ENCODE measurements at regions not wholly inside any gene's neighbourhood (a gene's known extent, or its start where the extent isn't known, plus 50 kb on each side); places are given as distances from the start of the nearest gene placed in this dataset.
"Not testable (repeated sequence)": the region's sequence is repeated elsewhere in the genome, so short reads cannot be mapped to it uniquely, and the experiment has no call there.

DNA sequence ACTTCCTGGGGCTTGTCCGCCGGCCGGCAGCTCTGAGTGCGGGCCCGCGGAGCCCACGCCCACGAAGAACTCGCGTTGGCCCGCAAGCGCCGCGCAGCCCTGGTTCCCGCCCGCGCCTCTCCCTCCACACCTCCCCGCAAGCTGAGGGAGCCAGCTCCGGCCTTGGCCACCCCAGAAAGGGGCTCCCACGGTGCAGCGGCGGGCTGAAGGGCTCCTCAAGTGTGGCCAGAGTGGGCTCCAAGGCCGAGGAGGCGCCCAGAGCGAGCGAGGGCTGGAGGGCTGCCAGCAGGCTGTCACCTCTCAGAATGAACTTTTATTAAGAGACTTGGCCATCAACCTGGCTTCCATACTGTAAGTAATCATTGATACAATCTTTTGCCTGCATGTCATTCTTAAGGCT lies 923.9 kb downstream of the SOCS6 start:
- H3K9me3 Mint-ChIP-seq = peaks cover 21% of the 10 kb centered on the region
- not testable (repeated sequence) for DNase-seq (ENCODE audit: low spot score in 2 of 2); H3K36me3 Mint-ChIP-seq; H3K4me1 Mint-ChIP-seq; H3K27ac Mint-ChIP-seq; H3K4me3 Mint-ChIP-seq; ATAC-seq

DNA sequence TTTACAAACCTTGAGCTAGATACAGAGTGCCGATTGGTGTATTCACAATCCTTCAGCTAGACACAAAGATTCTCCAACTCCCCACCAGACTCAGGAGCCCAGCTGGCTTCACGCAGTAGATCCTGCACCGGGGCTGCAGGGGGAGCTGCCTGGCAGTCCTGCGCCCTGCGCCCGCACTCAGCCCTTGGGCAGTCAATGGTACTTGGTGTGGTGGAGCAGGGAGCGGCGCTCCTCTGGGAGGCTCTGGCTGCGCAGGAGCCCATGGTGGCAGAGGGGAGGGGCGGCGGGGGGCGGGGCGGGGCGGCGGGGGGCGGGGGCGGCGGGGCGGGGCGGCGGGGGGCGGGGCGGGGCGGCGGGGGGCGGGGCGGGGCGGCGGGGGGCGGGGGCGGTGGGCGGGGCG lies 923.4 kb downstream of the SOCS6 start:
- no peaks in the 10 kb centered on the region for H3K36me3 Mint-ChIP-seq
- no peaks in the 10 kb centered on the region for H3K4me1 Mint-ChIP-seq
- no peak overlapping the region for H3K27ac Mint-ChIP-seq
- DNase-seq (ENCODE audit: low spot score in 2 of 2) = no peak
- no peak for ATAC-seq
- peaks cover 21% of the 10 kb centered on the region for H3K9me3 Mint-ChIP-seq
- no peak overlapping the region for H3K4me3 Mint-ChIP-seq

DNA sequence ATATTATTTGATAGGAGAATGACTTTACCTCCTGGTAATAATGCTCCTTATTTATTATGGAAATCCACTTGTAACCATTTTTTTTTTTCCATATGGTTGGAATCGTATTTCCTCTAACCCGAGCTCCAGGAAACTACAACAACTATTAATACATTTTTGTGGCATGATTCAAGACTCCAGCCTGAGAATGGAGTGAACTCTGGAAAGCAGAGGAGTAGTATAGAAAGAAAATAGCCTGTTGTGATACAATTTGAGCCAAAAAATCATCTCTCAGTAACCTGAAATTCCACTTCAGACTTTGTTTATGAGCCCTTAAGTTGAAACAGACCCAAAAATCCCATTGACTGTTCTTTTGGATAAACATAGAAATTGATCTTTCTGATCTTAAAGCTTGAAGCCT lies 921.1 kb downstream of the SOCS6 start:
- DNase-seq (ENCODE audit: low spot score in 2 of 2) (no peak), ATAC-seq (no peak)
- Mint-ChIP-seq H3K9me3 (peaks cover 15% of the 10 kb centered on the region), H3K27ac (no peak overlapping the region), H3K4me1 (no peaks in the 10 kb centered on the region), H3K36me3 (no peaks in the 10 kb centered on the region), H3K4me3 (no peak overlapping the region)

DNA sequence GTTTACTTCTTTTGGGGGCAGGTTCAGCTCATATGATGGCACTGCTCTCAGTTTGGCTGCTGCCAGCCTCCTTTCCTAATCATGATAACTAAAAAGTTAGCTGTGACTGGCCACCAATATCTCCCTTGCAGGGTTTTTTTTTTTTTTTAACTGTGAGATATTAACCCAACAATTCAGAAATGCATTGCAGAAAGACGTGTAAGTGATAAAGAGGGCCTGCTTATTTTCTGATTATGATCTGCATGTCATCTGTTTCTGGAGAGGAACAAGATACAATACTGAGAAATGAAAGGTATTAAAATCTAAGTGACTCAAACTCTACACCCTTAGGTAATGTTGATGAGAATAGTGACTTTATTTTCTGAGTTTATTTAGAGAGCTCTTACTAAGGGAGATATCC lies 905.6 kb downstream of the SOCS6 start:
- peaks cover 17% of the 10 kb centered on the region for H3K9me3 Mint-ChIP-seq
- H3K36me3 Mint-ChIP-seq = no peaks in the 10 kb centered on the region
- no peak for ATAC-seq

DNA sequence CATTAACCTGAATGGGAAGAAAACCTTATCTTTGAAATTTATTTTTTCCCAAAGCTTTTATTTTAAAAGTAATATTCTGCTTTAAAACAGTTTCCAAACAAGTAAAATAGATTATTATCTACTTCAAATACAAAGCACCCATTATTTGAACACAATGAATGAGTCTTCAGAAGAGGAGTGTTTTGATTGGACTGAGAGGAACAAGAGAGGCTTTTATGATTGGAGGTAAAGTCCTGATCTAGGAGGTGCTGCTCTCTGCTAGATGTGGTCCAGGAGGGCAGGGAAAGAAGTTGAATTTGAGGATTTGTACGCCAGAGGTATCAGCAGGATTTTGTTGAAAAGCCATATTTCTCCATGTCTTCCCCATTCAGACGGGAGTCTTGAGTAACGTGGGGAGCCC lies 900.7 kb downstream of the SOCS6 start:
- no peak for DNase-seq (ENCODE audit: low spot score in 2 of 2)
- Mint-ChIP-seq H3K36me3 (no peaks in the 10 kb centered on the region), H3K4me3 (no peak overlapping the region), H3K4me1 (no peaks in the 10 kb centered on the region), H3K9me3 (peaks cover 13% of the 10 kb centered on the region), H3K27ac (no peak overlapping the region)
- ATAC-seq = no peak

More for the DNA sequence above, 905.6 kb downstream of the SOCS6 start:
- no peak overlapping the region for H3K27ac Mint-ChIP-seq
- H3K4me1 Mint-ChIP-seq = no peaks in the 10 kb centered on the region
- no peak for DNase-seq (ENCODE audit: low spot score in 2 of 2)
- H3K4me3 Mint-ChIP-seq = no peak overlapping the region

DNA sequence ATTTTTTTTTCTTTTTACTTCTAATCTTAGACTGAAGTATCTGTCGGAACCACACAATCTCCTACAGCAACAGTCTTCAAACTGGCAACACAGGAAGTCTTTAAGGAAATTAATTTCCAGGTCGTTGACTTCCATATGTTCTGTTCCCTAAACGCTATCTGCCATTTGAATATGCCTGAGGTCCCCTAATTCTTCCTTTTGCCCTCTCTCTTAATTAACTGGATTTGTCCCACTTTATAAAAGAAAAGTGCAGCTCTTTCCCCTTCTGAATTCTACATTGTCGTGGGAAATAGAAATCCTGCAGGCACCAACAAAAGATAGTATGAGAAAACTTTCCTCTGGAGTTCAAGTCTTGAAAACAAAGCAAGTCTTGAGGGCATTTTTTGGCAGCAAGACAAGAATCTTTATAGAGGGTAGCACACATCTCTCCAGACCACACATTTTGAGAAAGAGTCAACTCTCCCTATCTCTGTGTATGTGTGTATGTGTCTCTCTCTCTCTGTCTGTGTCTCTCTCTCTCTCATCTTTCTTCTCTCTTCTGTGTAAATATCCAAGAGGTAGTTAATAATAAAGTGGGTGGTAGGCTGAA lies 879.8 kb downstream of the SOCS6 start:
- no peaks in the 10 kb centered on the region for H3K36me3 Mint-ChIP-seq
- no peak overlapping the region for H3K27ac Mint-ChIP-seq
- H3K4me3 Mint-ChIP-seq = no peak overlapping the region
- no peak for ATAC-seq
- H3K9me3 Mint-ChIP-seq = peaks cover 15% of the 10 kb centered on the region
- no peaks in the 10 kb centered on the region for H3K4me1 Mint-ChIP-seq
- no peak for DNase-seq (ENCODE audit: low spot score in 2 of 2)

DNA sequence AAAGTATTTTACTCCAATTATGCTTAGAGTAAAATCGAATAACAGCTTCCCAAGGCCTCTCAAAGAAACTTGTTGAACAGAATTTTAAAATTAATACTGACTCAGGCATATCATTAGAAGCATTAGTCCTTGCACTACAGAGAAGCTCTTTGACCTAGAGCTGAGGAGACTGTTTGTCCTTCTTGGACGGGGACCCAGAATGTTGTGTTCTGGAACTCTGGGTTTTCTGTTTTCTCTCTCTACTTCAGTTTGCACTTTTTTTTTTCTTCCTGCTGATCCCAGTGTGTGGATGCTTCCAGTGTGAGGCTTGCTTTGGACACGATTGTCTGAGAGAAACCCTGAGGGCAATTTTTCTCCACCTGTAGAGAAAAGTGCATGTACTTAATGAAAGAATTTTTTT lies 847.6 kb downstream of the SOCS6 start:
- no peak for ATAC-seq
- Mint-ChIP-seq H3K4me3 (no peak overlapping the region), H3K27ac (no peak overlapping the region), H3K36me3 (no peaks in the 10 kb centered on the region), H3K9me3 (peaks cover 17% of the 10 kb centered on the region), H3K4me1 (no peaks in the 10 kb centered on the region)
- no peak for DNase-seq (ENCODE audit: low spot score in 2 of 2)

DNA sequence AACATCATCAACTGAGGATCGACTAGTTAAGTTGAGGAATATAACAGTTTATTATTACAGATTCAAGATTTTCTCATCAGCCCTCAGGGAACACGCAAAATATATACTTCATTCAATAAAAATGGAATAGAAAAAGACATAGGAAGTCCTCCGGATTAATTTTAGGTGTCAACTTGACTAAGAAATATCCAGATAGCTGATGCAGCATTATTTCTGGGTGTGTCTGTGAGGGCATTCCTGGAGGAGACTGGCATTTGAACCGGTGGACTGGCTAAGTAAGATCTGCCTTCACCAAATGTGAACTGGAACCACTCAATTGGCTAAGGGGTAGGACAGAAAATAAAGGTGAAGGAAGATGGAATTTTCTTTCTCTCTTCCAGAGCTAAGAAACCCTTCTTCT lies 845.3 kb downstream of the SOCS6 start:
- ATAC-seq = no peak
- no peak overlapping the region for H3K4me3 Mint-ChIP-seq
- H3K9me3 Mint-ChIP-seq = peaks cover 15% of the 10 kb centered on the region
- no peaks in the 10 kb centered on the region for H3K36me3 Mint-ChIP-seq
- H3K4me1 Mint-ChIP-seq = no peaks in the 10 kb centered on the region
- no peak overlapping the region for H3K27ac Mint-ChIP-seq
- no peak for DNase-seq (ENCODE audit: low spot score in 2 of 2)

DNA sequence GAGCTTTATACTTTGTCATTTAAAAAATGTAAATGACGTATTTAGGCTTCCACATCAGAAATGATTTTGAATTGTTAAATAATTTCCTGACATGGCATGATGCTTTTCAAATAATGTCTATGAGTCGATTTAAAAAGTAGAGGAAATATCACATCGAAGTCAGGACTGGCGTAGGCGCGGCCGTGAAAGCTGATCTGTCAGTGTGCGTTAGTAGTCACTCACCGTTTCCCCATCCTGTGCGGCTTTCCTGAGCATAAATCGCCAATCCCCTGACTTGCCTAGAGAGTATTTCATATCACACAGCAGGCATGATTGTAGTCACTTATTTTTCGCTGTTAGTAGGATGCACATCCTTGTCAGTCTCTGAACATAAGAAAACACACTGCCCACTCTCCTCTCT lies 843.1 kb downstream of the SOCS6 start:
- Mint-ChIP-seq H3K36me3 (no peaks in the 10 kb centered on the region), H3K27ac (no peak overlapping the region), H3K9me3 (peaks cover 15% of the 10 kb centered on the region), H3K4me1 (no peaks in the 10 kb centered on the region), H3K4me3 (no peak overlapping the region)
- no peak for ATAC-seq
- no peak for DNase-seq (ENCODE audit: low spot score in 2 of 2)

DNA sequence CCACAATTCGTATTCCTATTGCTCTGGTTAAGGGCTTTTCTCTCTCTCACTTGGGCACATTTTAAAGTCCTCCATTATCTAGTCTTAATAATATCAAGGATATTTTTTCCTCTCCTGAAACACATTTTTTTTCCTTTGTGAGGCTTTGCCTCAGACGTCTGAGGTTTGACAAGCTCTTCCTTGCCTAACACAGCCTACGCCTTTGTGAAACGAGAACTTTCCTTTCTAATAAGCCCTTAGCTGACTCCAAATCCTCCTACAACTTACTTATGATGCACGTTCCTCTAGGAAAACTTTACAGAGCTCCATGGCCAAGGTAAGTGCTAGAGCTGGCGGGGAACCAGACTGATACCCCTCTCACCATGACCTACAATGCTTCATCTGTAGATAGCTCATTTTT lies 841.5 kb downstream of the SOCS6 start:
- ATAC-seq = no peak

DNA sequence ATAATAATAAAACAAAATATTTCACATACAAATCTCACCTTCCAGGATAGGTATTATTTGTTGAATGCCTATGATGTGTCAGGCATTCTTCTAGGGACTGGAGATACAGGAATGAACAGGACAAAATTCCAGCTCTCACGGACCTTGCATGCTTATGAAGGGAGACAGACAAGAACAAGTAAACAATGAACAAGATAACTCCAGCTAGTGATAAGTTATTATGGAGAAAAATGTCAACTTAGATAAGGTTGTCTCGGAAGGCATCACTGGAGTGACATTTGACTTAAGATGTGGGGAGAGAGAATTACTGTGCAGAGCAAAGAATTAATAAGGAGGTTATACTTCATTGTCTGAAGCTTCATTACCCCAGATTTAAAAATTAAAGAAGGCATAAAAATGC lies 836.7 kb downstream of the SOCS6 start:
- H3K9me3 Mint-ChIP-seq = peaks cover 25% of the 10 kb centered on the region
- ATAC-seq (no peak), DNase-seq (ENCODE audit: low spot score in 2 of 2) (no peak)
- H3K27ac Mint-ChIP-seq = no peak overlapping the region
- H3K4me1 Mint-ChIP-seq = no peaks in the 10 kb centered on the region
- H3K36me3 Mint-ChIP-seq = no peaks in the 10 kb centered on the region
- H3K4me3 Mint-ChIP-seq = no peak overlapping the region

More for the DNA sequence above, 841.5 kb downstream of the SOCS6 start:
- Mint-ChIP-seq H3K4me3 (no peak overlapping the region), H3K9me3 (peaks cover 13% of the 10 kb centered on the region), H3K27ac (no peak overlapping the region), H3K36me3 (no peaks in the 10 kb centered on the region), H3K4me1 (no peaks in the 10 kb centered on the region)
- no peak for DNase-seq (ENCODE audit: low spot score in 2 of 2)

DNA sequence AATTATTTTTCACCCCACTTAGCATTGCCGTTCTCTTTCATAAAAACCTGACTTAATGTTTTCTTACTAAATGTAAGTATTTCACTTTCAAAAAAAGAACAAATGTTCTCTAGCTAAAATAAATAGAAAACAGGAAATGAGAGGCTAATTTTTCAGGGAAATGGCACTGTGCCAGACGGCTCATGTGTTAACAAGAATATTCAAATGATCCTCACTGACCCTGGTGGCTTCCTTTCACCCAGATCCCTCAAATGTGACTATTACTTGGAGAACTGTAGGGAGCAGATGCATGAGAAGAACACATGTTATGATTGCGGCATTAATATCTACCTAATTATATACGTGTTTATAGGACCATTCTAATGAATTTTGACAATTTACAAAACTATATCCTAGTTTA lies 827.7 kb downstream of the SOCS6 start:
- H3K9me3 Mint-ChIP-seq = peaks cover 23% of the 10 kb centered on the region

DNA sequence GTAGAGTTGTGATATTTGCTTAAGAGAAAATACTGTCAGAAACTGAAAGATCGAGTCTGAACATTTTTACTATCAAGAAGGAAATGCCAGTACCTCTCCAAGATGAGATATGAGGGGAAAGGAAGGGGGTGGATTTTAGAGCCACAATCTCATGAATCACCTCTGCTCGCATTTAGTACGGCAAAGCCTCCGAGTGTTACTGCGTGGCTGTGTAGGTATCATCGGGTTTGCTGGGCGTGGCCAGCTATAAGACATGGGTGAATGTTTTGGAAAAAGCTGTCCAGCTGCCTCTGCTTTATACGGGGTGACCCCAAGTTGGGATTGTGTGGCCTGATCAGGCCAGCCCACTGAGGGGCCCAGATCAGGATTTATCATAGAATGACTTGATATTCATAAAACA lies 826.4 kb downstream of the SOCS6 start:
- Mint-ChIP-seq H3K9me3 (peaks cover 19% of the 10 kb centered on the region), H3K36me3 (no peaks in the 10 kb centered on the region), H3K4me1 (no peaks in the 10 kb centered on the region), H3K4me3 (no peak overlapping the region), H3K27ac (no peak overlapping the region)
- DNase-seq (ENCODE audit: low spot score in 2 of 2) (no peak), ATAC-seq (no peak)

More for the DNA sequence above, 827.7 kb downstream of the SOCS6 start:
- no peak for ATAC-seq
- Mint-ChIP-seq H3K4me3 (no peak overlapping the region), H3K27ac (no peak overlapping the region), H3K36me3 (no peaks in the 10 kb centered on the region), H3K4me1 (no peaks in the 10 kb centered on the region)
- DNase-seq (ENCODE audit: low spot score in 2 of 2) = no peak

DNA sequence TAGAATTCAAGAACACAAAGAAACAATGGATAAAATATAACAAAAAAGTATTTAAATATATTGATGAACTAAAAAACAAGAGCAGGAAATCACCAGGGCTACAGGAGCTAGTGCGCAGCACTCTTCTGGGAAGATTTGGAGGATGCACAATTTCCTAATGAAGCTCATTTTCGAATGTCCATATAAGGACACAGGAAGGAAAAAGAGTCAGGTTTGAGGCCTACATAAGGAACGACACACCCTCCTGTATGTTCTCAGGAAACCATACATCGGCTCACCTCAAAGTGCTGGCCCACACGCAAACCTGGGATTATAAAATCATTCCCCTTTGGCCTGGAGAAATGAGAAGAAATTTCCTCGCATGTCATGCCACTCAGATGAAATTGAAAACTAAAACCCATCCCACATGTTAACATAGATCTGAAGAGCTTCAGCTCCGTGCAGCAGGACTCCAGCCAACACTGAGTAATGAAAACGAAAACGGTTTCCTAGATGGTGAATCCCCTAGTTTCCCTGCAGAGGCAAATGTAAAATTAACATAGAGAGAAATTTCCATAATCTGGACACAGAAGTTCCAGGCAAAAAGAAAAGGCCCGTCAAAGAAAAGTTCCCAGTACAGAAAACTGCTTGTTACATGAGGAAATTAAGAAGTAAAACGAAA lies 825.8 kb downstream of the SOCS6 start:
- Mint-ChIP-seq H3K36me3 (no peaks in the 10 kb centered on the region), H3K27ac (no peak overlapping the region), H3K4me3 (no peak overlapping the region), H3K4me1 (no peaks in the 10 kb centered on the region), H3K9me3 (peaks cover 20% of the 10 kb centered on the region)
- ATAC-seq = no peak
- no peak for DNase-seq (ENCODE audit: low spot score in 2 of 2)

DNA sequence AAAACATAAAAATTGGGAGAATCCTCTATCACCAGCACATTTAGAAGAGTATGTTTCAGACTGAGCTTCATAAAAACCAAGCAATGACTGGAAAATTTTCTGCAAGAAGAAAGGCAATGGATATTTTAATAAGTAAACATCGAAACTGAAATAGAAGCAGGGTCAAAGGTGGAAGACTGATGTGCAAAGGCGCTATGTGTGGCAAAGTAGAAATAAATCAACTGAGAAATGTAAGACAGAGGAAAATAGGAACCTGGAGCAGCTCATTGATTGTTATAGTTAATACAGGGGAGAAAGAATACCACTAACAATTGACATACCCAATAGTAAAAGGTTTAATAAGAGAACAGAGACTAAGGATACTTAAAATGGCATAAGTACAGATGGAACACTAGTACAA lies 818.4 kb downstream of the SOCS6 start:
- H3K27ac Mint-ChIP-seq = no peak overlapping the region
- no peak overlapping the region for H3K4me3 Mint-ChIP-seq

DNA sequence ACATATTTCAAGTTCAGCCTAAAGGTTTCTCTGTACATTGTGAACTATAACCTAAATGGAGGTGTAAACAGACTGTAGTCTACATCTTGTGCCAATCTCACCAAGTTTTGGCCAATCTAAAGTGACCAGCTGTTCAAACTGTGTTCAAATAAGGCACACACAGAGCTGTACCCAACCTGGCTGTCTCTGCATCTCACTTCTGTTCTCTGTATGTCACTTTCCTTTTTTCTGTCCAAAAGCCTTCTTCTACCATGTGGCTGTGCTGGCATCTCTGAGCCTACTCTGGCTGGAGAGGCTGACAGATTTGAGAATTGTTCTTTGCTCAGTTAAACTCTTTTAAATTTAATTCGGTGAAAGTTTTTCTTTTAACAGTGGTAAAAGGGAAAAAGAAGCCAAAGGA lies 817.9 kb downstream of the SOCS6 start:
- no peaks in the 10 kb centered on the region for H3K36me3 Mint-ChIP-seq
- no peak overlapping the region for H3K4me3 Mint-ChIP-seq
- no peak for DNase-seq (ENCODE audit: low spot score in 2 of 2)
- H3K4me1 Mint-ChIP-seq = no peaks in the 10 kb centered on the region
- no peak overlapping the region for H3K27ac Mint-ChIP-seq
- no peak for ATAC-seq
- H3K9me3 Mint-ChIP-seq = peaks cover 5% of the 10 kb centered on the region

More for the DNA sequence above, 818.4 kb downstream of the SOCS6 start:
- DNase-seq (ENCODE audit: low spot score in 2 of 2) (no peak), ATAC-seq (no peak)
- no peaks in the 10 kb centered on the region for H3K4me1 Mint-ChIP-seq
- peaks cover 6% of the 10 kb centered on the region for H3K9me3 Mint-ChIP-seq
- H3K36me3 Mint-ChIP-seq = no peaks in the 10 kb centered on the region
